Hepatocyte (in vitro differentiated cells): ENCODE measurements at regions not wholly inside any gene's neighbourhood (a gene's known extent, or its start where the extent isn't known, plus 50 kb on each side); places are given as distances from the start of the nearest gene placed in this dataset.
A peak's percentile ranks its signal among the peaks of the same experiment; 100 is the strongest.

Experiments
- DNase-seq: peaks from one replicate; pipeline ENCODE4 v3.0.0-alpha.2; 2016; ENCODE audit warnings: low spot score
- H2AFZ ChIP-seq: fragments of 200-600 bp; sonication (generic); 2 replicates; pipeline ENCODE4 v1.6.0; 2016; ENCODE audit warnings: antibody characterized with exemption, mild to moderate bottlenecking
- H3K27ac ChIP-seq: fragments of 200-600 bp; sonication (generic); 2 replicates; pipeline ENCODE4 v1.5.1; 2016; ENCODE audit warnings: mild to moderate bottlenecking
- H3K27me3 ChIP-seq: fragments of 200-600 bp; sonication (generic); 2 replicates; pipeline ENCODE4 v1.6.1; 2016
- H3K36me3 ChIP-seq: fragments of 200-600 bp; sonication (generic); replicated peaks from 2 replicates; pipeline ENCODE4 v1.5.1; 2016; ENCODE audit warnings: low read depth; ENCODE audit not compliant: insufficient read depth
- H3K4me1 ChIP-seq: fragments of 200-600 bp; sonication (generic); 2 replicates; pipeline ENCODE4 v1.5.1; 2016; ENCODE audit warnings: mild to moderate bottlenecking, moderate library complexity; ENCODE audit not compliant: insufficient read depth
- H3K4me2 ChIP-seq: fragments of 200-600 bp; sonication (generic); 2 replicates; pipeline ENCODE4 v1.6.0; 2016
- H3K4me3 ChIP-seq: fragments of 200-600 bp; sonication (generic); 2 replicates; pipeline ENCODE4 v1.5.1; 2016; ENCODE audit warnings: mild to moderate bottlenecking
- H3K79me2 ChIP-seq: fragments of 200-600 bp; sonication (generic); 2 replicates; pipeline ENCODE4 v1.6.0; 2017; ENCODE audit warnings: mild to moderate bottlenecking
- H3K9me2 ChIP-seq: fragments of 200-600 bp; sonication (generic); replicated peaks from 2 replicates; pipeline ENCODE4 v1.6.0; 2017; ENCODE audit warnings: mild to moderate bottlenecking; ENCODE audit not compliant: insufficient read depth
- H3K9me3 ChIP-seq: fragments of 200-600 bp; sonication (generic); 2 replicates; pipeline ENCODE4 v1.5.1; 2016; ENCODE audit warnings: low read depth, mild to moderate bottlenecking
- H4K20me1 ChIP-seq: fragments of 200-600 bp; sonication (generic); 2 replicates; pipeline ENCODE4 v1.6.0; 2016; ENCODE audit warnings: mild to moderate bottlenecking; ENCODE audit not compliant: insufficient read depth, poor library complexity, severe bottlenecking
- CTCF ChIP-seq: fragments of 200-600 bp; sonication (generic); IDR thresholded peaks from 2 replicates; pipeline ENCODE4 v1.5.1; 2016; ENCODE audit warnings: antibody characterized with exemption, mild to moderate bottlenecking; ENCODE audit not compliant: poor library complexity
- EZH2 ChIP-seq: fragments of 200-600 bp; sonication (generic); IDR thresholded peaks from 2 replicates; pipeline ENCODE4 v1.6.1; 2016; ENCODE audit warnings: antibody characterized with exemption, mild to moderate bottlenecking, borderline replicate concordance
- EZH2phosphoT487 ChIP-seq: fragments of 200-600 bp; sonication (generic); IDR thresholded peaks from one replicate; pipeline ENCODE4 v1.6.1; 2018; ENCODE audit warnings: antibody characterized with exemption, mild to moderate bottlenecking, low read depth, moderate library complexity; ENCODE audit not compliant: unreplicated experiment, severe bottlenecking
- WGBS: methylation state at CpG from one replicate; pipeline ENCODE4 v1.1.6; 2016; ENCODE audit warnings: low lambda C conversion rate; ENCODE audit errors: missing lambda C conversion rate; 5-methylcytosine and 5-hydroxymethylcytosine counted together

- no peak overlapping the region for H3K4me2 ChIP-seq
- H3K27ac ChIP-seq, result no peak overlapping the region
- H2AFZ ChIP-seq, result no peak overlapping the region
- TF ChIP-seq CTCF (no peak), EZH2 (no peak), EZH2phosphoT487 (no peak)
- no peaks in the 10 kb centered on the region for H3K9me2 ChIP-seq
- H3K27me3 ChIP-seq, result no peaks in the 10 kb centered on the region
- no peaks in the 10 kb centered on the region for H3K4me1 ChIP-seq
- no peaks in the 10 kb centered on the region for H3K36me3 ChIP-seq
- H3K4me3 ChIP-seq, result no peak overlapping the region
- no peak for DNase-seq
- no peaks in the 10 kb centered on the region for H3K79me2 ChIP-seq
- no peaks in the 10 kb centered on the region for H4K20me1 ChIP-seq
- no peaks in the 10 kb centered on the region for H3K9me3 ChIP-seq
- 62% methylated on average over 10 of the region's 10 CpGs for WGBS
Measured at GRCh38 chr4:138875891-138876608, 139.5 kb upstream of the NOCT start.

DNA sequence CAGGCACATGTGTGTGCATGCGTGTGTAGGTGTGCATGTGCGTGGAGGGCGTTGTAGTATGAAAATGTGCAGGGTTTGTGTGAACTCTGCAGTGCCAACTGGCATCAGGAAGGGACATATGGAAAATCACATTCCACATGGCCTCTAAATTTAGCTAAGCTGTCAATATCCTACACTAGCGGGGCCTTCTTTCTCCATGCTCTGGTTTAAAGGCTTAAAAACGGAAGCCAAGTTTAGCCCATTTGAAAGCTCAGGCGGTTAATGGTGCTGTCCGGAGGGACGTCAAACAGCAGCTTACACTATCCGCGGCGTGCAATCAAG, 144.1 kb upstream of the NOCT start:
- no peak overlapping the region for H2AFZ ChIP-seq
- TF ChIP-seq EZH2, result no peak
- TF ChIP-seq EZH2phosphoT487, result no peak
- no peak for TF ChIP-seq CTCF
- 65% methylated on average over 11 of the region's 11 CpGs for WGBS

GRCh38 chr4:138870737-138871554, 144.6 kb upstream of the NOCT start:
- H3K4me1 ChIP-seq, result no peaks in the 10 kb centered on the region
- 7% methylated on average over 9 of the region's 9 CpGs for WGBS
- no peaks in the 10 kb centered on the region for H3K9me3 ChIP-seq
- peak; percentile 86 for DNase-seq
- H3K4me2 ChIP-seq, result peak overlapping the region; percentile 23
- no peak overlapping the region for H3K4me3 ChIP-seq
- no peaks in the 10 kb centered on the region for H3K27me3 ChIP-seq
- H3K27ac ChIP-seq, result no peak overlapping the region
- H3K79me2 ChIP-seq, result no peaks in the 10 kb centered on the region
- TF ChIP-seq EZH2phosphoT487 (no peak), EZH2 (no peak), CTCF (peak; percentile 96)
- H4K20me1 ChIP-seq, result no peaks in the 10 kb centered on the region
- H3K36me3 ChIP-seq, result no peaks in the 10 kb centered on the region
- no peak overlapping the region for H2AFZ ChIP-seq
- no peaks in the 10 kb centered on the region for H3K9me2 ChIP-seq

More for the DNA sequence above, 144.1 kb upstream of the NOCT start:
- no peak overlapping the region for H3K4me3 ChIP-seq
- H3K79me2 ChIP-seq, result no peaks in the 10 kb centered on the region
- H3K9me2 ChIP-seq, result no peaks in the 10 kb centered on the region
- H3K9me3 ChIP-seq, result no peaks in the 10 kb centered on the region
- H4K20me1 ChIP-seq, result no peaks in the 10 kb centered on the region
- no peaks in the 10 kb centered on the region for H3K27me3 ChIP-seq
- no peak overlapping the region for H3K4me2 ChIP-seq
- no peak for DNase-seq
- no peaks in the 10 kb centered on the region for H3K4me1 ChIP-seq
- H3K36me3 ChIP-seq, result no peaks in the 10 kb centered on the region
- H3K27ac ChIP-seq, result no peak overlapping the region
